Astrocyte (in vitro differentiated cells and primary cell): ENCODE measurements at regions not wholly inside any gene's neighbourhood (a gene's known extent, or its start where the extent isn't known, plus 50 kb on each side); places are given as distances from the start of the nearest gene placed in this dataset.

ENCODE experiments used
- EZH2 ChIP-seq: IDR thresholded peaks from 2 replicates; pipeline ENCODE4 v1.6.1; 2012; ENCODE audit warnings: mild to moderate bottlenecking, low read length, inconsistent platforms; ENCODE audit not compliant: insufficient read depth
- TF ChIP-seq, protein P1 (sequence below): IDR thresholded peaks from 2 replicates; pipeline ENCODE4 v1.5.1; 2011; ENCODE audit warnings: low read depth, mild to moderate bottlenecking, inconsistent platforms, low read length, moderate library complexity; ENCODE audit not compliant: insufficient read depth

DNA sequence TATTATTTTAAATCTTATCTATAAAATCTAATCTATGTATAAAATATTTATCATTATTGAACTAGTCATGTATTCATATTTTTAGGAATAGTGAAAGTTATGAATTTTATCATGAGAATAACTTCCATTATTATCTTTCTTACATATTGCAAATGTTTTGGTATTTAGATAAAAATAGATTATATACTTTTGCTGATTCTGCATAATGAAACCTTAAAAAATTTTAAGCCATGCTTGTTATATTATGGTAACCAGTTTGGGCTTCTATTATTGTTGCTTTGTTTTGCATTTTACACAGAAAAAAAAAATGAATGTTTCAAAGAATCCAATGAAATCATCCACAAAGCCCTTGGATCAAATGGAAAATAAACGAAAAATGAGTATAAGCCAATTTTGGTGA, 772.5 kb downstream of the NR2F1-AS1 start:
- no peak for TF ChIP-seq EZH2
- TF ChIP-seq, protein P1, sequence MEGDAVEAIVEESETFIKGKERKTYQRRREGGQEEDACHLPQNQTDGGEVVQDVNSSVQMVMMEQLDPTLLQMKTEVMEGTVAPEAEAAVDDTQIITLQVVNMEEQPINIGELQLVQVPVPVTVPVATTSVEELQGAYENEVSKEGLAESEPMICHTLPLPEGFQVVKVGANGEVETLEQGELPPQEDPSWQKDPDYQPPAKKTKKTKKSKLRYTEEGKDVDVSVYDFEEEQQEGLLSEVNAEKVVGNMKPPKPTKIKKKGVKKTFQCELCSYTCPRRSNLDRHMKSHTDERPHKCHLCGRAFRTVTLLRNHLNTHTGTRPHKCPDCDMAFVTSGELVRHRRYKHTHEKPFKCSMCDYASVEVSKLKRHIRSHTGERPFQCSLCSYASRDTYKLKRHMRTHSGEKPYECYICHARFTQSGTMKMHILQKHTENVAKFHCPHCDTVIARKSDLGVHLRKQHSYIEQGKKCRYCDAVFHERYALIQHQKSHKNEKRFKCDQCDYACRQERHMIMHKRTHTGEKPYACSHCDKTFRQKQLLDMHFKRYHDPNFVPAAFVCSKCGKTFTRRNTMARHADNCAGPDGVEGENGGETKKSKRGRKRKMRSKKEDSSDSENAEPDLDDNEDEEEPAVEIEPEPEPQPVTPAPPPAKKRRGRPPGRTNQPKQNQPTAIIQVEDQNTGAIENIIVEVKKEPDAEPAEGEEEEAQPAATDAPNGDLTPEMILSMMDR: no peak
